ENCODE measurements at regions not wholly inside any gene's neighbourhood (a gene's known extent, or its start where the extent isn't known, plus 50 kb on each side); places are given as distances from the start of the nearest gene placed in this dataset.

DNA sequence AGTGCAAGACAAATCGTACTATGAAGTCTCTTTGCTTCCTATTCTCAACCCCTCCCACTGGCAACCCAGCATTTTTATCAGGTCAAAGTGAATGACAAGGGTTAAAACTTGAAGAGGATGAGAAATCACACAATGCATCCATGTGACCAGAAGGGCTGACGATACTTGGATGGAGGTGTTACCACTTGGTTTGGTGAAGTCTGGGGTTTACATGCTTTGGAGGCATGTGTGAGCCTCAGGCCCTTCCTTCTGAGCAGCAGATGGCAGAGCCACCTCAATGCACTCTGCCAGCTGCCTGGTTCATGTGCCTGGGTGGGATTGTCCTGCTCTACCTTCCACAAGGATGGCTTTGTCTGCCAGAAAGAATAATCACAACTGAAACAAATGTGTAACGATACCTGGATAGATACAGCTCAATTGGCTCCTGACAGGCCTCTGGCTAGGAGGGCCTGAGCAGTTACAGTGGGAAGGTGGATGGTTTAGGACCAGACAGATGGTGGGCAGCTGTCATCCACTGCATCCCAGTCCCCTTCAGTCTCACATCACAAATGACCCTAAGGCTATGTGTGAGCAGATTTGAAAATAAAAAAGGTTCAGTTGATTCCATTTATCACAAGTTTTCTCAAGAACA is 51.5 kb upstream of the CNIH3 start:
- FAIRE-seq (no peak), DNase-seq (ENCODE audit: low spot score) (no peak)

DNA sequence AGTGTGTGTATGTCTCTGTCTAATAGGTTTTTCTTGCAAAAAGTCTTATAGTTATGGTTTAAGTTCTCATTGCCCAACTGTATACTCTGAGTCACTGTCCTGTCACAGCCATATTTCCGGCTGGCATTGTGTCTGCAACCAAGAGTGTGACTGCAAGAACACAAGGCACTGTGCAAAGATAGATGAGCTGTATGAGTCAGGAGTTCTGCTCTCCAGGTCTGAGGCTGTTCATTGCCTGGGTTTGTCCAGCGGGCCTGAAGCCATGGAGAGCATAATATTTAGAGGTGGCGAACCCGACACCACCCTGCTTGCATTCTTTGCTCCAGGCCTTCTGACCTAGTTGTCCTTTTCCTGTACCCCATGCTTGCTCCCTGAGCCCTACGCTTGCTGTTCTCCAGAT is 50.9 kb upstream of the CNIH3 start:
- FAIRE-seq = peak; percentile 70
- peak; percentile 74 for DNase-seq (ENCODE audit: low spot score)

DNA sequence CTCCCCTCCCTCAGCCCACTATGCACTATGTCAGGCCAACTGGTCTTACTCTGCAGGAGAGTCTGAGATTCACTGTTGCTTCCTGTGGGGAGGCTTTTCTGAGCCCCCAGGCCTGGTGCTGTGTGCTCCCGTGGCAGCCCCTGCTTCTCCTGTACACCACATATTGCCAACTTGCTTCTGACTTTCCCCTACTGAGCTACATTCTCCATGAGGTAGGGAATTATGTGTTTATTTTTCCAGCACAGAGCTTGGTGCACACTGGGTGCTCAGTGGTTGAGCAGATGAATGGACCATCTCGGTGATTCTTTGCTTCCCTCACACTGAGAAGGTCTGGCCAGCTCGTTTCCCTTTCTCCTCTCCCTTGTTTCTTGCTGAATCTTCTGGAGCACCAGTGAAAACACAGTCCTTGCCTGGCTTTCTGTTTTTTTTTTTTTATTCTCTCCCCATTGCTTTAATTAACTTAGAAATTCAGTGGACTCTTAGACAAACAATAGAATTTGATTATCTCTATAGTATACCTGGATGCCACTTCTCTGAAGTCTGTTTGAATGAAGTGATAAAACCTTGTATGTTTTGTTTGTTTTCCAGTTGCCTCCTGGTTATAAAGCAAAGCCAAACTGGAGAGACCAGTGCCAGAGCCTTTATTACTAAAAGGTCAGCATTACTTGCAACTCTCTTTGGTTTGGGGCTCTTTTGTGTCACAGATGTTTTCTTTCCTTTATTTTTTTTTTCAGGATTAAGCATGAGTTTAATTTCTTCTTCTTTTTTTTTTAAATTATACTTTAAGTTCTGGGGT is 50.3 kb upstream of the CNIH3 start:
- DNase-seq (ENCODE audit: low spot score) (no peak), FAIRE-seq (no peak)

Measured in urothelium cell line (cell line).